CD4-positive, alpha-beta T cell treated with Interleukin-6 at 100 ng/mL for 8 hours (primary cell): ENCODE measurements at regions not wholly inside any gene's neighbourhood (a gene's known extent, or its start where the extent isn't known, plus 50 kb on each side); places are given as distances from the start of the nearest gene placed in this dataset.
"Not testable (repeated sequence)": the region's sequence is repeated elsewhere in the genome, so short reads cannot be mapped to it uniquely, and the experiment has no call there.

Source experiments
- DNase-seq: peaks from one replicate; pipeline ENCODE4 v3.0.0-alpha.2; 2020; ENCODE audit warnings: mixed read lengths, low spot score

GRCh38 chr3:75242012-75242735, 422.0 kb upstream of the FRG2C start:
- no peak for DNase-seq

DNA sequence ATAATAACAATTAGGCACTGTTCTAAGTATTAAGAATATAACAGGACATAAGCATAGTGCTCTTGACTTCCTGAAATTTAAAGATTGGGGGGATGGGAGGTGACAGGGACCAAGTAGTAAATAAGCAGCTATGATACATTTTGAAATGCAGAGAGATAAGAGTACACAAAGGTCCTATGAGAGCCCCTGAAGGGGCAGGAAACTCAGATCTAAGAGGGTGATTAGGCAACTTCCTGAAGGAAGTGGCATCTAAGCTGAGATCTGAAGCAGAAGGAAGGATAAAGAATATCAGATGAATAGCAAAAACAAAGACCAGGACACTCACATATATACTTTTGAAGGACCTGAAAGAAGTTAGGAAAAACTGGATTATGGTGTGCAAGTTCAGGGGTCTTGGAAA, 415.2 kb upstream of the FRG2C start:
- DNase-seq, result no peak

GRCh38 chr3:75254685-75255084, 409.4 kb upstream of the FRG2C start:
- DNase-seq, result no peak

- DNase-seq, result not testable (repeated sequence)
Measured at GRCh38 chr3:75258825-75259683, 405.1 kb upstream of the FRG2C start.

- DNase-seq, result not testable (repeated sequence)
Measured at GRCh38 chr3:75260975-75261374, 403.2 kb upstream of the FRG2C start.

GRCh38 chr3:75262661-75263060, 401.5 kb upstream of the FRG2C start:
- DNase-seq, result no peak

DNA sequence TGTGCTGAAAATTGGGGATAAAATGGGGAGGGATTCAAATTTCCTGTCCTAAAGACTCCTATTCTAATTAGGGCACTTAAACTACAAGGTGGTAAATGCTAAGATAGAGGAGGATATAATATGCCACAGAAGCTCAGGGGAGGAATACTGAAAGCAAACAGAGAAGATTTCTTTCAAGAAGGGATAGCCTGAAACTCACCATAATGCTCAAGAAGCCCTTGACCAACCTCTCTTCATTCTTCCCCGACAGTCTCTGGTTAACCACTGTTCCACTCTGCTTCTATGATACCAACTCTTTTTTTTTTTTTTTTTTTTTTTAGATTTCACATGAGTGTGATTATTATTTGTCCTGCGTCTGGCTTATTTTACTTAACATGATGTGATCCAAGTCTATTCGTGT, 398.2 kb upstream of the FRG2C start:
- no peak for DNase-seq

- DNase-seq, result not testable (repeated sequence)
Measured at GRCh38 chr3:75268576-75268975, 395.6 kb upstream of the FRG2C start.

DNA sequence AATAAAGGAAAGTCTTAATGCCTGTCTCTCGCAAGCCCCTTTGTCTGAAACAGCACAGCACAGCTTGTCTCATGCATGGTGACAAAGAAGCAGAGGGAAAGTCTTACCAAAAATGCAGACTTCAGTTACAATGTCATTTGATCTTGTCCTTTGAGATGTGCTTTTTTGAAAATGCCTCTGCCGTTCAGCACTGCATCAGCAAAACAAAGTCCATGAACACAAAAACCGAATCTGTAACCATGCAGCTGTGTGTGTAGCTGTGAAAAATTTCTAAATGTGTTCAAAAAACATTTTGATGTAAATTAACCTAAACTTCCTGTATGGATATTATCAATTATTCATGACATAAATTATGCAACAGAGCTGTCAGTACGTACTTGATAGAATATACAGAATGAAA, 391.9 kb upstream of the FRG2C start:
- DNase-seq, result not testable (repeated sequence)

DNA sequence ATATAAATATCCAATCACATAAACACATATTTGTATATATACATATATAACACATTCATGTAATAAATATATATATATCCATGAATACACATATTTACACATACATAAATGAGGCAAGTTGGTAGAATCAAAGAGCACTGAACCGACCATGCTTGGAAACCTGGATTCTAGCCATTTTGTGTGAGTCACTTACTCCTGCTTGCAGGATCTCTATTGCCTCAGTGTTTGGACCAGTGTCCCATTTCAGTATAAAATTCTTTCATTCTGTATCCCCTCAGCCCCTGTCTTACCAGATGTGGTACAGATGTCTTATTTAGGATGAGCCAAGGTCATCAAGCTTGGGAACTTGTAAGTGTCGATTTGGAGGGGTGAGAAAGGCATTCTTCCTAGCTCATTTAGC, 391.4 kb upstream of the FRG2C start:
- DNase-seq, result no peak

GRCh38 chr3:75285531-75286148, 378.5 kb upstream of the FRG2C start:
- DNase-seq, result not testable (repeated sequence)

GRCh38 chr3:75288972-75289574, 375.1 kb upstream of the FRG2C start:
- DNase-seq, result not testable (repeated sequence)

DNA sequence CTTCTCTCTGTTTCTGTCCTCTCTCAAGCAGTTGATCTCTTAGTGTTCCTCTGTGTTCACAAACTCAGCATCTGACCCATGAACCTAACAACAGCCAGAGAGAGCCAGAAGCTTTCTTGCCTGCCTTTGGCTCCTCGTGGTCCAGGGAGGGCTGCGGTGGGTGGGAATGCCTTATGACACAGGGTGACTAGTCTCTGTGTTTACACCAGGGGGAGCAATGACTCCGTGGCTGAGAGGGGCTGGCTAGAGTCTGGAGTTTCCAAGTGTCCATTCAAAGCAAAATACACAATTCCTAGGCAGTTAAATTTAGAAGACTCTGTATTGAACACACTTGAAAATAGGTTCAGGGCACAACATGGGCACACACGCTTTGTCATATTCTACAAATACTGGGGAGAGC, 370.0 kb upstream of the FRG2C start:
- DNase-seq, result no peak

GRCh38 chr3:75295013-75295412, 369.1 kb upstream of the FRG2C start:
- DNase-seq, result no peak

DNA sequence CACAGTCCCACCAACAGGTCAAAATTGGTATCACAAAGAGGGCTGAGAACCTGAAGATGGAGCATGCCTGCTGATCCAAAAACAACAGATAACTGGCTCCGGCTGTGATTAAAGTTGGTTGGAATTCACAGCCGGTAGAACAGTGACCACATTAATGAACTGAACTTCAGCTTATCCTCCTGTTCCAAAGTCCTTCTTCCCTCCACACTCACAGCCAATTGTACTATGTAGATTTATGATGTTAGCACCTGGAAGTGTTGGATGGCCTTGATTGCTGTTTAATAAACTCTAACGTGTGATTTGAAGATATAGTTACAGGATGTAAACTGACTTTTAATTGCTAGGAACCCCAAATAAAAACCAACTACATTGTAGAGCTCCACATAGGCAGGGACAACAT, 367.3 kb upstream of the FRG2C start:
- no peak for DNase-seq

DNA sequence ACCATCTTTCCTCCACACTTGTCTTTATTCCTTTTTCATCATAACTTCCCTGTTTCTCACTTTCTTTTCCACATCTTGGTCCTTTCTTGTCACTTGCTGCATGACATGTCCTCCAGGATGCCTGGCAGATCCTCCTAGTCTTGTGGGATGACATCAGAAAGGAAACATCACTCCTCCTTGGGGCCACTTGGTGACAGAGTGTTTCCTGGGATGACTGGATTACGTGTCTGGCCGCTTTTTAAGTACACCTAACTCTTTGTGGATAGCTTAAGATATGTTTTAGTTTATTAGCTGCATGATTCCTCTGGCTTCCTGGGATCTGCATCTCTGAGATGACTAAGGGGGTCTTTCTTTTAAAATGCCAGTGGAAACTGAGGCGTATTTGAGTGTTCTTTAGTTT, 363.5 kb upstream of the FRG2C start:
- no peak for DNase-seq

DNA sequence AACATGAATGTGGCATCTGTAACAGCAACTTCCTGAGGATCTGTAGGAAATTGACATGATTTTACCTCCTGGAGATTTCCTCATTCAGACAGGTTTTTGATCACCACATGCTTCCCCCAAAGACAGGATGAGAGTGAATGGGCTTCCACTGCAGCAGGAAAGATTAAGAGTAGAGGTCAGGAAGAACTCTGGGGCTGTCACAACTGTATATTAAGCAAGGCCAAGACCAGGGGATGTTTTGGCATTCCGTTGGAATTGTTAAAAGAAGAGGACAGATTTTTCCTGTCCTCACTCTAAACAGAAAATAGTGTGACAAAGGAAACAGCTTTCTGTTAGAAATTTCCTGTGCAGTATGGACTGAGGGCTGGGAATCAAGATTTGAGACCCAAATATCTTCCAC, 363.1 kb upstream of the FRG2C start:
- DNase-seq, result not testable (repeated sequence)

GRCh38 chr3:75303741-75304140, 360.4 kb upstream of the FRG2C start:
- DNase-seq, result no peak

GRCh38 chr3:75305901-75306300, 358.2 kb upstream of the FRG2C start:
- DNase-seq, result no peak

GRCh38 chr3:75311306-75311705, 352.8 kb upstream of the FRG2C start:
- DNase-seq, result not testable (repeated sequence)

GRCh38 chr3:75312469-75312868, 351.7 kb upstream of the FRG2C start:
- not testable (repeated sequence) for DNase-seq

- not testable (repeated sequence) for DNase-seq
Measured at GRCh38 chr3:75319776-75320175, 344.4 kb upstream of the FRG2C start.
